Thoracic aorta (tissue), 2 donors: ENCODE measurements at regions not wholly inside any gene's neighbourhood (a gene's known extent, or its start where the extent isn't known, plus 50 kb on each side); places are given as distances from the start of the nearest gene placed in this dataset.

Experiments used
- ATAC-seq: fragments of 150-250 bp; one replicate; pipeline ENCODE4 v1.8.0; 2017; ENCODE audit warnings: low read depth; ENCODE audit not compliant: insufficient number of reproducible peaks, low FRiP score
- DNase-seq: peaks from one replicate; pipeline ENCODE4 v3.0.0-alpha.2; 2020; ENCODE audit warnings: low spot score
- H3K27ac ChIP-seq, 2 donors: fragments of 200-600 bp; sonication (generic); 1 replicate in 1 of 2; 2 replicates in 1 of 2; pipeline ENCODE4 v1.5.1; 2016; ENCODE audit warnings: mild to moderate bottlenecking in 2 of 2, moderate library complexity in 2 of 2
- H3K27me3 ChIP-seq: fragments of 200-600 bp; sonication (generic); replicated peaks from 2 replicates; pipeline ENCODE4 v1.6.0; 2016; ENCODE audit warnings: mild to moderate bottlenecking; ENCODE audit not compliant: insufficient read depth
- H3K36me3 ChIP-seq: fragments of 200-600 bp; sonication (generic); one replicate; pipeline ENCODE4 v1.5.1; 2016
- H3K4me1 ChIP-seq, 2 donors: fragments of 200-600 bp; sonication (generic); 1 replicate in 1 of 2; 2 replicates in 1 of 2; pipeline versions ENCODE4 v1.5.1 to v1.6.0; 2016; ENCODE audit warnings: low read depth in 2 of 2, mild to moderate bottlenecking in 1 of 2; ENCODE audit not compliant: control insufficient read depth in 1 of 2
- H3K4me3 ChIP-seq: fragments of 200-600 bp; sonication (generic); 2 replicates; pipeline ENCODE4 v1.5.1; 2016; ENCODE audit warnings: mild to moderate bottlenecking
- H3K9me3 ChIP-seq: fragments of 200-600 bp; sonication (generic); 2 replicates; pipeline ENCODE4 v1.5.1; 2016
- TF ChIP-seq, protein P1 (sequence below): fragments of 200-600 bp; sonication (generic); IDR thresholded peaks from one replicate; pipeline ENCODE4 v1.5.1; 2019; ENCODE audit warnings: antibody characterized with exemption

DNA sequence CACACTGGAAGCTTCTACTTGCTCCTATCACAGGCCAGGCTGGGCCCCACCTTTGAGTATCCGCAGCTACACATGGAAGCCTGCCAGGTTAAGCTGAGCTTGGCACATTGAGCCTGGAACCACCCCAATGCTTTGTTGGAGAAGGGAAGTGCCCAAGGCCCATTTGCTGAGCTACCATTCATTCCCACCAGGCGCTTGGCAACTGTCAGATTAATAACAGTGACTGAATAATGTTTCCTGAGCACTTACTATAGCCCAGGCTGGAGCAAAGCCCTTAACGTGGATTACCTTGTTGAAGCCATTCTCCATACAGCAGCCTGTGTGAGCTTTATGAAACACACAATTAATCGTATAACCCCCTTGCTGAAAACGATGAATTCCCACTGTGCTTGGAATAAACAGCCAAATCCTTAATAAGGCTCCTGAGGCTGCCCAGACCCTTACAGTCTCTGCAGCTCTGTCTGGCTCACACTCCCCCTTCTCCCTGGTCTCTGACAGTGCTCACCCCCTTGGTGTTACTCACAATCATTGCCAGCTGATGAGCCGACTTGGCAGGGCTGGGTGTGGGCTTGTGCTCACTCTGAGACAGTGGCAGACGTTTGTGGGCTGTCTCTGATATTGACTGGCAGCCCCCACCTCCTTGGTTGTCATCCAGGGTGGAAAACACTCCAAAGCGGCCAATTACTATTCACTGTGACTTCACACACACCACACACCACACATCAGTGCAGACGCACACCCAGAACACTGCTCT is 357.1 kb downstream of the MAFB start:
- DNase-seq (no peak), ATAC-seq (no peak)
- TF ChIP-seq, protein P1, sequence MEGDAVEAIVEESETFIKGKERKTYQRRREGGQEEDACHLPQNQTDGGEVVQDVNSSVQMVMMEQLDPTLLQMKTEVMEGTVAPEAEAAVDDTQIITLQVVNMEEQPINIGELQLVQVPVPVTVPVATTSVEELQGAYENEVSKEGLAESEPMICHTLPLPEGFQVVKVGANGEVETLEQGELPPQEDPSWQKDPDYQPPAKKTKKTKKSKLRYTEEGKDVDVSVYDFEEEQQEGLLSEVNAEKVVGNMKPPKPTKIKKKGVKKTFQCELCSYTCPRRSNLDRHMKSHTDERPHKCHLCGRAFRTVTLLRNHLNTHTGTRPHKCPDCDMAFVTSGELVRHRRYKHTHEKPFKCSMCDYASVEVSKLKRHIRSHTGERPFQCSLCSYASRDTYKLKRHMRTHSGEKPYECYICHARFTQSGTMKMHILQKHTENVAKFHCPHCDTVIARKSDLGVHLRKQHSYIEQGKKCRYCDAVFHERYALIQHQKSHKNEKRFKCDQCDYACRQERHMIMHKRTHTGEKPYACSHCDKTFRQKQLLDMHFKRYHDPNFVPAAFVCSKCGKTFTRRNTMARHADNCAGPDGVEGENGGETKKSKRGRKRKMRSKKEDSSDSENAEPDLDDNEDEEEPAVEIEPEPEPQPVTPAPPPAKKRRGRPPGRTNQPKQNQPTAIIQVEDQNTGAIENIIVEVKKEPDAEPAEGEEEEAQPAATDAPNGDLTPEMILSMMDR = no peak

GRCh38 chr20:40331249-40331648 is 357.8 kb downstream of the MAFB start:
- H3K36me3 ChIP-seq = no peaks in the 10 kb centered on the region
- H3K27me3 ChIP-seq = no peaks in the 10 kb centered on the region
- TF ChIP-seq, protein P1 = no peak
- no peak for DNase-seq
- no peak overlapping the region for H3K27ac ChIP-seq
- no peaks in the 10 kb centered on the region for H3K9me3 ChIP-seq
- H3K4me1 ChIP-seq = no peaks in the 10 kb centered on the region
- no peak for ATAC-seq
- no peak overlapping the region for H3K4me3 ChIP-seq

More for the DNA sequence above, 357.1 kb downstream of the MAFB start:
- Histone ChIP-seq H3K27me3 (no peaks in the 10 kb centered on the region), H3K9me3 (no peaks in the 10 kb centered on the region), H3K27ac (no peak overlapping the region), H3K4me1 (no peaks in the 10 kb centered on the region), H3K36me3 (no peaks in the 10 kb centered on the region), H3K4me3 (no peak overlapping the region)

GRCh38 chr20:40329321-40329720 is 359.7 kb downstream of the MAFB start:
- Histone ChIP-seq H3K9me3 (no peaks in the 10 kb centered on the region), H3K36me3 (no peaks in the 10 kb centered on the region), H3K4me1 (no peaks in the 10 kb centered on the region), H3K27ac (no peak overlapping the region), H3K27me3 (no peaks in the 10 kb centered on the region), H3K4me3 (no peak overlapping the region)
- ATAC-seq = no peak
- DNase-seq = no peak
- TF ChIP-seq, protein P1 = no peak

GRCh38 chr20:40326784-40327183 is 362.3 kb downstream of the MAFB start:
- ATAC-seq = no peak
- H3K27ac ChIP-seq = no peak overlapping the region
- TF ChIP-seq, protein P1 = no peak
- no peak overlapping the region for H3K4me3 ChIP-seq
- DNase-seq = no peak
- H3K4me1 ChIP-seq = no peaks in the 10 kb centered on the region
- no peaks in the 10 kb centered on the region for H3K36me3 ChIP-seq
- no peaks in the 10 kb centered on the region for H3K27me3 ChIP-seq
- H3K9me3 ChIP-seq = no peaks in the 10 kb centered on the region

- DNase-seq (no peak), ATAC-seq (no peak)
- TF ChIP-seq, protein P1 = no peak
- Histone ChIP-seq H3K36me3 (no peaks in the 10 kb centered on the region), H3K4me3 (no peak overlapping the region), H3K27ac (no peak overlapping the region), H3K27me3 (no peaks in the 10 kb centered on the region), H3K9me3 (no peaks in the 10 kb centered on the region), H3K4me1 (no peaks in the 10 kb centered on the region)
Measured at GRCh38 chr20:40325006-40325568, 363.9 kb downstream of the MAFB start.
